Left ventricle myocardium superior (tissue), 1 donor: ENCODE measurements at regions not wholly inside any gene's neighbourhood (a gene's known extent, or its start where the extent isn't known, plus 50 kb on each side); places are given as distances from the start of the nearest gene placed in this dataset.

Experiments
- ATAC-seq: fragments of 200-7000 bp; cut with Tn5 transposase; one replicate; pipeline ENCODE4 v1.9.1; 2020; ENCODE audit warnings: mild to moderate bottlenecking, moderate library complexity
- DNase-seq: peaks from one replicate; pipeline ENCODE4 v3.0.0-alpha.2; 2020
- intact Hi-C: fragments of 100-400 bp; cut with micrococcal nuclease; formaldehyde crosslinking; loops from one replicate; pipeline ENCODE4 v1.11.0; 2022
- donor health status: DM: no; HTN: yes; CAD: no; lungs with severe emphysema.

DNA sequence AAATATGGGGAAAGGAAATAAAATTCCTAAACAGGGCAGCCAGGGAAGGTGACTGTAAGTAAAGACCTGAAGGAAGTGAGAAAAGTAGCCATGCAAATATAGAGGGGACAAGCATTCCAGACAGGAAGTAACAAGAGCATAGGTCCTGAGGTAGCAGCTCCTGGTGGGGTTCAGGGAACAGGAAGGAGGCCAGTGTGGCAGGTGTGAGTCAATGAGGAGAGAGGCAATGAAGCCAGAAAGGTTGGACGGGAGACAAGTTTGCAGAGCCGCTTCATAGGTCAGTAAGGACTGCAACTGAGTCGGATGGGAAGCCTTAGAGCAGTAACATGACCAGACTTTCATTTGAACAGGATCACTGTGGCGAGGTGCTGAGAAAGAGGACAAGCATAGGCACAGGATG is 150.9 kb downstream of the METTL4 start:
- ATAC-seq (no peak), DNase-seq (no peak)
- intact Hi-C loops = no loop called here

DNA sequence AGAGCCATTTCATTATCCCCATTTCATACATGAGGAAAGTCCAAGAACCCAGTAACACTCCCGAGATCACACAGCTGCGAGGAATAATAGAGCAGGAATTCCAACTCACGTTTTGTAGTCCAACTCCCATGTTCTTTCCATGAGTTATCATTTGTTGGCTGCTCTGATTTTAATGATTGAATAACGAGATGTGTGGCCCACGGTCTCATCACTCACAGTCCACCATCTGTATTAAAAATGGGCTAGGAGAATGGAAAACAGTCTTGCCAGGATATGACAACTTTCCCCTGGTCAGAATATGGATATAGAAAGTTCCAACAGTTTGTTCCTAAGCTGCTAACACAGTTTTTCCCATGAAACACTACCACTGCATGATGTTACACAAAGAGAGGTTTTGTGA is 147.5 kb downstream of the METTL4 start:
- ATAC-seq (no peak), DNase-seq (no peak)
- intact Hi-C loops = no loop called here

GRCh38 chr18:2424420-2424819 is 146.9 kb downstream of the METTL4 start:
- DNase-seq (no peak), ATAC-seq (no peak)
- intact Hi-C loops = no loop called here

DNA sequence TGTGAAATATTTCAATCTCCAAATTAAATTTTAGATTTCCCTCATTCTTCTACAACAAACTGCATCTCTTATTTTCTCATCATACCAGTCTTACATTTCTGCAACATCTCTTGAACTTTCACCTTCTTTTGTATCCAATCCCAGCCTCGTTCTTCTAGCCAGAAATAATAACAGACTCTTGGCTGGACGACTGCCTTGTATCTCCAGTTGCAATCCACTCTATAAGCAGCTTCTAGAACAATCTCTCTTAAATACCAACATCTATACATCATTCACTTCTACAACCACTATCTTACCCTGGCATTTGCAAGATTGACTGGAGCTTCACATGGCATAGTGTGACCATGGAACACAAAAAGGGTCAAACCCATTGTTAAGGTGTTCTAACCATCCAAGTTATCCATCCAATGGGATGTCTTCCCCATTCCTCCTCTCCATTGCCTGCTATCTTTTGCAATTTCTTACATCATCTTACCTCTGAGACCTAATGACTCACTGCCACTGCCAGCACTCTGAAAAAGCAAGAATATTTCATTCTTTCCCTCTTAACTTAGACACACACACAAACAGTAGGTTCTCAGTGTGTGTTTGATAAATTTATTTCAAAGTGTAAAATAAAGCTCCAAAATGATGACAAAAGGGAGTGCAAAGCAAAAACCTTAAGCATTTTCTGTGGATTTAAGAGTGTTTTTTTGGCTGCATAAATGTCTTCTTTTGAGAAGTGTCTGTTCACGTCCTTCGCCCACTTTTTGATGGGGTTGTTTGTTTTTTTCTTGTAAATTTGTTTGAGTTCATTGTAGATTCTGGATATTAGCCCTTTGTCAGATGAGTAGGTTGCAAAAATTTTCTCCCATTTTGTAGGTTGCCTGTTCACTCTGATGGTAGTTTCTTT is 145.6 kb downstream of the METTL4 start:
- DNase-seq (no peak), ATAC-seq (no peak)
- intact Hi-C loops = no loop called here

GRCh38 chr18:2430191-2430590 is 141.1 kb downstream of the METTL4 start:
- ATAC-seq = no peak
- intact Hi-C loops = no loop called here
- DNase-seq = no peak

GRCh38 chr18:2431806-2432205 is 139.5 kb downstream of the METTL4 start:
- intact Hi-C loops = no loop called here
- ATAC-seq = no peak
- no peak for DNase-seq

DNA sequence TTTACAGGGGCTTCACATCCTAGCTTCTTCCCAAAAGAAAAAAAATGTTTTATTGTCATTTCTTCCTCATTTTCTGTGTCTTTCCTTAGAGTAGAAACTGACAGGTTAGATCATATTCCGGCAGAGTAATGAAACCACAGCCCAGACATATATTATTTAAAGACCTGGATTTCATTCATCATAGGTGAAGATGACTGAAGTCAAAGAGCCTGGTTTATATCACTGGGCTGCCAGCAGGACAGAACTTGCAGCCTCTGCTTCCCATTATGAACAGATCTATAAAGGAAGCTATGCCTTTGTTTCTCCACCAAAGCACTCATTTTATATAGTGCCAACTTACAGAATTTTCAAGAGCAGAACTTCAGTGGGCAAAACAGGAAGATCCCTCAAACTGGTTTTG is 137.9 kb downstream of the METTL4 start:
- intact Hi-C loops = no loop called here
- DNase-seq (no peak), ATAC-seq (no peak)

DNA sequence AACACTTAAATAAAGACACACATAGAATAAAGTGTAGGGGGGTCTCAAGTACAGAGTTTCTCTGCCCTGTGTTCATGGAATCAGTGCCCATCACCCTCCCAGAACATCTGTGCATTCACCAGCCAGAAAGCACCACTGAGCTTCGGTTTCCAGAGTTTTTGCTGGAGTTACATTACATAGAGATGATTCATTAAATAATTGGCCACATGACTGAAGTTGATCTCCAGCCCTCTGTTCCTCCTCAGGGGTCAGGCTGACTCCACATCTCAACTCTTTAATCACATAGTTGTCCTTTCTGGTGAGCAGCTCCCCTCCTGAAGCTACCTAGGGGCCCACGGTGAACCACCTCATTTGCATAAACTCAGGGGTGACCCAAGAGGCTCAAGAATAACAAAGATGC is 129.8 kb downstream of the METTL4 start:
- DNase-seq (no peak), ATAC-seq (no peak)
- intact Hi-C loops = no loop called here

GRCh38 chr18:2442006-2442405 is 129.3 kb downstream of the METTL4 start:
- DNase-seq (no peak), ATAC-seq (no peak)
- intact Hi-C loops = no loop called here

DNA sequence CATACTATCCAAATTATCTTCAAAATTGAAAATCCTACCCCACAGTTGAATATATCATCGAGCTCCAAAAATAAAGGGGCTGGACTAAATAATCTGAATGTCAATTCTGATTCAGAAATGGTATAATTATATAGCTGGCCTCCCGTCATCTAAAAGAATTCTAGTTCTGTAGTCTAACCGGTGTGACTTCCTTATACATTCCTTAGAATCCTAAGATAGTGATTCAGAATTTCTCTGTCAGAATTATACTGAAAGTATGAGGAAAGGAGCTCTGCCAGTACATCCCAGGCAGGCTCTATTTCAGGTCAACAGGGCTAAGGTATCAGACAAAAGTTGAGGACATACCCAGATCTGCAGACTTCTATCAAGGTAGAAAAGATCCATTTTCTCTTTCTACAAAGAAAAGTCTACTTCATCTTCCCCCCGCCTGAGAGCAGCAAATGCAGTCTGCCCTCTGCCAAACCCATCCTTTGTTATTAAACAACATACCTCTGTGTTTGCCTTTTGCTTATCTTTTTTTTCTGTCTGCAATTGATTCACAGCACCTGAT is 128.5 kb downstream of the METTL4 start:
- intact Hi-C loops = no loop called here
- DNase-seq (no peak), ATAC-seq (no peak)

DNA sequence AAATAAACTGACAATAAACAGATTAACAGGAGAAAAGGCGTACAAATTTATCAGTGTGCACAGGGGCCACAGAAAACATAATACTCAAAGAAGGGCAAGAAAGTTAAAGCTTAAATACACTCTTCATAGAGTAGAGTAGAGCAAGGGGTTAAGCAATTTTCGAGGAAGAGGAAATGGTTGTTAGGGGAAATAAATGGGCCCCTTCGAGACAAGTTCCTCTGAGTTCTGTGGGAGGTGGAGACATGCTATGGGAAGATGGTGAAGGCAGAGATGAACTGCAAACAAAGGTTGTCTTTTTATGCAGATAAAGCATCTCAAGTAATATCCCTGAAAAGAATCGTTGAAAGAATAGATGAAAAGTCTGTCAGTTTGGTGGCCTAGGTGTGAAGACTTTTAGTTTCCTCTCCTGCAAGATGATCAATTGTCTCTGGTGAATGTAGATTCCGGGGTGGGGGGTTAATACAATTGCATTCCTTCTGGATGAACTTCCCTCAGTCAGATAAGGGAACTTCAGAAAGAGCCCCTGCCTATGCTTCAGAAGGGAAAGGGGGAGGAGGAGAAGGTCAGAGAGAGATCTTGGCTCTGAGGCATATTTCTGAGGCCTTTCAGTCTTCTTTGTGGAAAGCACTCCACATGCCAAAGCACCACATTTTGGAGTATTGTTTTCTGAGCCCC is 127.0 kb downstream of the METTL4 start:
- ATAC-seq (no peak), DNase-seq (no peak)
- intact Hi-C loops = no loop called here

DNA sequence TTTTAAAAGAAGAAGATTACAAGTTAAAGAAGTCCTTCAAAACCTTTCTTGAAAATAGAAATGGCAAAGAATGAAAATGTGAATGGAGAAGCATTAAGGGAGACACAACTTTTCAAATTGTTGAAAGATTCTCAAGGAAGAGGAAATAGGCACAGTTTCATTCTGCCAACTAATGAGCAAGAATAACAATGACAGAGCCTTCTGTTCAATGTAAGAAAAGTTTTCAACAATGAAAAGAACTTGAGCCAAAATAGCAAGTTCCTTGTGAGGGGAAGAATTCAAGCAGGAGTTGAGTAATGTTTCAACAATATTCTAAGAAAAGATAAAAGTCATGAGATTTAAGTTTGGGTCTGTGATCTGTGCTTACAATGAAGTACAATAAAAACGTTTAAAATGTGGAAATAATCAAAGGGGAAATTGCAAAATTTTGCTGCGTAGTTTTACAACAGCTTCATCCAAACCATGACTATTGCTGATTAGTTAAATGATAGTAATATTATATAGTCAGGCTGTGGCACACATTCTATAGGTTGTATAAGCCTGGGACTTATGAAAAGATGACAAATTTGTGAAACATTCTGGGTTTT is 122.6 kb downstream of the METTL4 start:
- ATAC-seq (no peak), DNase-seq (no peak)
- intact Hi-C loops = no loop called here

DNA sequence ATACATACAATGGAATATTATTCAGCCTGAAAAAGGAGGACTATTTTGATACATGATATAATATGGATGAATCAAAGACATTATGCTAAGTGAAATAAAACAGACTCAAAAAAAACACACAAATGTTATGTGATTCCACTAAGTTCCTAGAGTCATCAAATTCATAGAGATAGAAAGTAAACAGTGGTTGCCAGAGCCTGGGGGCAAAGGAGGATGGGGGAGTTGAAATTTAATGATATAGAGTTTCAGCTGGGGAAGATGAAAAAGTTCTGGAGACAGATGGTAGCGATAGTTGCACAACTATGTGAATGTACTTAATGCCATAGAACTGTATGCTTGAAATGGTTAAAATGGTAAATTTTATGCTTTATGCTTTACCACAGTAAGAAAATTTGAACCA is 119.7 kb downstream of the METTL4 start:
- intact Hi-C loops = no loop called here
- DNase-seq (no peak), ATAC-seq (no peak)

DNA sequence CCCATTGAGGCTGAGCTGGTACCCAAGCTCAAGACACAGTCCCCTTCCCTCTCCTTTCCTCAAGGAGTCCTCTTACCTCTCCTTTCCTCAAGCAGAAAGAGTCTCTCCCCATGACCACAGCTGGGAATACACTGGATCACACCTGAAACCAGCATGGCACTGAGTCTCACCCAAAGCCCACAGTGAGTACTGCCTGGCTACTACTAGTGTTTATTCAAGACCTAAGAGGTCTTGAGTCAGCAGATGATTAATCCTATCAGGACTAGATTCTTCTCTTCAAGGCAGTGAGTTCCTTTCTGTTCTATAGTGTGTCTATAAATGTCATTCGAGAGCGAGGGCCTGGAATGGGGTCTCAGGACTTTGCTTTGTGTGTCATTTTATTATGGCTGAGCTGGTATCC is 111.4 kb downstream of the METTL4 start:
- no peak for DNase-seq
- ATAC-seq = no peak
- intact Hi-C loops = no loop called here

DNA sequence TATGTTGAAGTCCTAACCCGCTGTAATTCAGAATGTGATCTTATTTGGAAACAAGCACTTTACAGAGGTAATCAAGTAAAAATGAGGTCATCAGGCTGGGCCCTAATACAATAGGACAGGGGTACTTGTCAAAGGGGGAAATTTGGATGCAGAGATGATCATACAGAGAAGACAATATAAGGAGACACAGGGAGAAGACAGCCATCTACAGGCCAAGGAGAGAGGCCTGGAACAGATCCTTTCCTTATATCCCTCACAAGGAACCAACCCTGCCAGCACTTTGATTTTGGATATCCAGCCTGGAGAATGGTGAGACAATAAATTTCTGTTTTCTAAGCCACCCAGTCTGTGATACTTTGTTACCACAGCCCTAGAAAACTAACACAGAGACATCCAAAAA is 104.3 kb downstream of the METTL4 start:
- DNase-seq (no peak), ATAC-seq (no peak)
- intact Hi-C loops = no loop called here

- no peak for ATAC-seq
- DNase-seq = no peak
- intact Hi-C loops = no loop called here
These were observed 103.3 kb downstream of the METTL4 start for GRCh38 chr18:2468051-2468450.

- ATAC-seq (no peak), DNase-seq (no peak)
- intact Hi-C loops = no loop called here
These were observed 99.8 kb downstream of the METTL4 start for GRCh38 chr18:2471523-2471922.

DNA sequence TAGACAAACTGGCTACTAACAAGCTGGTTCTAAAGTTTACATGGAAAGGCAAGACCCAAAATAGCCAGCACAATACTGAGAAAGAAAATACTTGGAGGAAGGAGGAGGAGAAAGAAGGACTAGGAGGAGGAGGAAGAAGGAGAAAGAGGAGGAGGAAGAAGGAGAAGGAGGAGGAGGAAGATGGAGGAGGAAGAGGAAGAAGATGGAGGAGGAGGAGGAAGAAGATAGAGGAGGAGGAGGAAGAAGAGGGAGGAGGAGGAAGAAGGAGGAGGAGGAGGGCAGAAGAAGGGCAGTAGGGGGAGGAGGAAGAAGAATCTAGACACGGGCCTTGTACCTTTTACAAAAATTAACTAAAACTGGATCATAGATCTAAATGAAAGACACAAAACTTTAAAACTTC is 92.6 kb downstream of the METTL4 start:
- intact Hi-C loops = no loop called here
- DNase-seq (no peak), ATAC-seq (no peak)

GRCh38 chr18:2480536-2480935 is 90.8 kb downstream of the METTL4 start:
- intact Hi-C loops = no loop called here
- no peak for ATAC-seq
- no peak for DNase-seq

DNA sequence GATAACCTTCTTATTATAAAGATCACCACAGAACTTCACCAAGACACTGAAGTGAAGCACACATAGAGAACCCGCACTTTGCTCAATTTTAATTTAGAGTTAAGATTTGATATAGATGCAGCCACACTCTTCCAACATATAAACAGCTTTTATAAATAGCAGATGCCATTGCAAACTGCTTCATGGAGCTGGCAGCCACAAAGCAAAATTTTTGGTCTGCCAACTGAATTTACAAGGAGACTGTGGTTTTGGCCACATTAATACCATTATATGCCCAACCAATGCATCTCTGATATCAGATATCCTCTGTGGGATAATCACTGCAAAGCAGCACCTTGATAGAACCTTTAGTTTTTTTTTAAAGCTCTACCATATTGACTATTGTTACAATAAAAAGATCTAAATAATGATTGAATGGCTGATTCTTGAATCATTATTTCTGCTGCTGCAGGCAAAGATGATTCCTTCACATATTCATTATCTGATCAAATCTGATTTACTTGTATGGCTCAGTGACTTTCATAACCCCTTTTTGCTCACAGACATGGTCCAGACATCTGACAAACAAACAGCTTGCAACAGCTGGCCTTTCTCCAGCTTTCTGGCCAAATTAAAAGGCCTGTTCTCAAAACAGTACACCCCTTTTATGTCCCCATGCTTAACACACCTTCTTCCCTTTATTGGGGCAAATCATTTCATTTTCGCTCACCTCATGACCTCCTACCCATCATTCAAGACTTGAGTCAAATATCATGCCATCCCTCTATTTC is 88.4 kb downstream of the METTL4 start:
- intact Hi-C loops = no loop called here
- ATAC-seq (no peak), DNase-seq (no peak)
